Tibial artery (tissue), 4 donors: ENCODE measurements at regions not wholly inside any gene's neighbourhood (a gene's known extent, or its start where the extent isn't known, plus 50 kb on each side); places are given as distances from the start of the nearest gene placed in this dataset.

Experiments
- DNase-seq, 2 donors: peaks; one replicate each; pipeline ENCODE4 v3.0.0-alpha.2; 2019
- H3K27ac ChIP-seq, 2 donors: fragments of 200-600 bp; sonication (generic) in 1 of 2; 1 replicate in 1 of 2; 2 replicates in 1 of 2; pipeline ENCODE4 v1.5.1; 2018 to 2019; ENCODE audit warnings: mild to moderate bottlenecking in 1 of 2
- H3K27me3 ChIP-seq, 2 donors: fragments of 200-600 bp; sonication (generic) in 1 of 2; one replicate each; pipeline versions ENCODE4 v1.5.1 to v1.6.0; 2016 to 2019
- H3K36me3 ChIP-seq, 3 donors: fragments of 200-600 bp; sonication (generic) in 2 of 3; one replicate each; pipeline ENCODE4 v1.5.1; 2016 to 2019; ENCODE audit warnings: mild to moderate bottlenecking in 2 of 3
- H3K4me1 ChIP-seq, 4 donors: fragments of 200-600 bp; sonication (generic) in 2 of 4; 1 replicate in 3 of 4; 2 replicates in 1 of 4; pipeline ENCODE4 v1.5.1; 2016 to 2019
- H3K4me3 ChIP-seq, 2 donors: fragments of 200-600 bp; sonication (generic) in 1 of 2; 1 replicate in 1 of 2; 2 replicates in 1 of 2; pipeline ENCODE4 v1.5.1; 2018 to 2019; ENCODE audit warnings: mild to moderate bottlenecking in 2 of 2
- H3K9me3 ChIP-seq, 3 donors: fragments of 200-600 bp; sonication (generic) in 1 of 3; one replicate each; pipeline ENCODE4 v1.5.1; 2016 to 2019
- CTCF ChIP-seq, 2 experiments: fragments of 200-600 bp in 1 of 2; fragments of 450-650 bp in 1 of 2; IDR thresholded peaks; one replicate each; pipeline ENCODE4 v1.5.1; 2017 to 2019; ENCODE audit warnings: antibody characterized with exemption in 2 of 2, mild to moderate bottlenecking in 1 of 2, moderate library complexity in 1 of 2
- intact Hi-C: fragments of 100-400 bp; cut with DNase I; formaldehyde crosslinking; loops from one replicate; pipeline ENCODE4 v1.15.0; 2023; ENCODE audit warnings: low total_unique reads

DNA sequence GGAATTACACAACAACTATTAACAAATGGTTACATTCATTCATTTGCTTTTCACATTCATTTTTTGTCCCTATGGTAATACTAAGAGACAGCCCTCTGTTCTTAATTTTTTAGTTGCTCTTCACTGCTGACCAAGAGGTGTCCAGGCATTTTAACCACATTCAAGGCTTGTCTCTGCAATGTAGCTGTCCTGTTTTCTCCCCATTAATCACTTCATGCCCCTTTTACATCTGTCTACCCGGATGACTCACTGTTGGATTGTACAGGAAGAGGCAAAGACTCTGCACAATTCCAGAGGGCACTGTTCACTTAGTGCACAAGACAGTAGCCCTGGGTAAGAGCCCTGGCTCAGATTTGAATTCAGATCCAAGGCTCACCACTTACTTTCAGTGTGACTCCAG lies 168.5 kb downstream of the NOC3L start:
- Histone ChIP-seq H3K9me3 (no peaks in the 10 kb centered on the region), H3K27ac (peak overlapping the region in 1 of 2 donors; percentile 44), H3K4me1 (peaks cover 0 to 51% (median 14%) of the 10 kb centered on the region in 4 donors), H3K27me3 (no peaks in the 10 kb centered on the region), H3K36me3 (no peaks in the 10 kb centered on the region), H3K4me3 (no peak overlapping the region)
- intact Hi-C loops: no loop called here
- TF ChIP-seq CTCF (IDR thresholded peaks at IDR 0.05): no peak
- no peak for DNase-seq

- TF ChIP-seq CTCF (IDR thresholded peaks at IDR 0.05): no peak
- H3K27me3 ChIP-seq: no peaks in the 10 kb centered on the region
- no peaks in the 10 kb centered on the region for H3K9me3 ChIP-seq
- no peaks in the 10 kb centered on the region for H3K36me3 ChIP-seq
- intact Hi-C loops: no loop called here
- H3K4me3 ChIP-seq: no peak overlapping the region
- DNase-seq: no peak
- H3K4me1 ChIP-seq: peaks cover 0 to 59% (median 15%) of the 10 kb centered on the region in 4 donors
- no peak overlapping the region for H3K27ac ChIP-seq
Observed at GRCh38 chr10:94197241-94197640, 165.5 kb downstream of the NOC3L start.

DNA sequence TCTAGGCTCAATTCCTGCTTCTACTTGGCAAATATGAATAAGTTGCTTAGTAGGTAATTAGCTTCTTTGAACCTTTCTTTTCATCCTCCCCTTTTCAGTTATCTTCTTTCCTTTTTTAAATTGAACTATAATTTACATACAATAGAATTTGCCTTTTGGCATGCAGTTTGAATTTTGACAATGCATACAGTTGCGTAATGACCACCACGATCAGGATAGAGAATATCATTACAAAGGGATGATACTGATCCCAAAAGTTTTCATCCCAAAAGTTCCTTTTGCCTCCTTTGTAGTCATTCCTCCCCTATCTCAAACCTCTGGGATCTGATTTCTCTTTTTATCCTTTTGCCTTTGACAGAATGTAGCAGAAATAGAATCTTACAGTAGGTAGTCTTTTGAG lies 164.4 kb downstream of the NOC3L start:
- DNase-seq: no peak
- peaks cover 0 to 48% (median 9%) of the 10 kb centered on the region in 4 donors for H3K4me1 ChIP-seq
- H3K9me3 ChIP-seq: no peaks in the 10 kb centered on the region
- H3K27ac ChIP-seq: no peak overlapping the region
- no peak overlapping the region for H3K4me3 ChIP-seq
- no peaks in the 10 kb centered on the region for H3K27me3 ChIP-seq
- no peaks in the 10 kb centered on the region for H3K36me3 ChIP-seq
- TF ChIP-seq CTCF (IDR thresholded peaks at IDR 0.05): no peak
- intact Hi-C loops: no loop called here

- Histone ChIP-seq H3K4me1 (peaks cover 0 to 35% (median 2%) of the 10 kb centered on the region in 4 donors), H3K4me3 (no peak overlapping the region), H3K9me3 (no peaks in the 10 kb centered on the region), H3K27me3 (no peaks in the 10 kb centered on the region), H3K27ac (peak overlapping the region; percentile 13 to 44), H3K36me3 (no peaks in the 10 kb centered on the region)
- intact Hi-C loops: no loop called here
- TF ChIP-seq CTCF (IDR thresholded peaks at IDR 0.05): no peak
- peak in 1 of 2 donors; percentile 74 for DNase-seq
Observed at GRCh38 chr10:94199565-94199964, 163.2 kb downstream of the NOC3L start.

GRCh38 chr10:94200146-94200837 lies 162.4 kb downstream of the NOC3L start:
- no peak for DNase-seq
- intact Hi-C loops: no loop called here

More at GRCh38 chr10:94200146-94200837, 162.4 kb downstream of the NOC3L start:
- H3K27ac ChIP-seq: peak overlapping the region; percentile 13 to 44
- no peaks in the 10 kb centered on the region for H3K36me3 ChIP-seq
- no peaks in the 10 kb centered on the region for H3K27me3 ChIP-seq
- H3K4me3 ChIP-seq: no peak overlapping the region
- no peaks in the 10 kb centered on the region for H3K9me3 ChIP-seq
- peaks cover 0 to 35% (median 3%) of the 10 kb centered on the region in 4 donors for H3K4me1 ChIP-seq
- no peak for TF ChIP-seq CTCF (IDR thresholded peaks at IDR 0.05)
